ENCODE measurements at regions not wholly inside any gene's neighbourhood (a gene's known extent, or its start where the extent isn't known, plus 50 kb on each side); places are given as distances from the start of the nearest gene placed in this dataset.

DNA sequence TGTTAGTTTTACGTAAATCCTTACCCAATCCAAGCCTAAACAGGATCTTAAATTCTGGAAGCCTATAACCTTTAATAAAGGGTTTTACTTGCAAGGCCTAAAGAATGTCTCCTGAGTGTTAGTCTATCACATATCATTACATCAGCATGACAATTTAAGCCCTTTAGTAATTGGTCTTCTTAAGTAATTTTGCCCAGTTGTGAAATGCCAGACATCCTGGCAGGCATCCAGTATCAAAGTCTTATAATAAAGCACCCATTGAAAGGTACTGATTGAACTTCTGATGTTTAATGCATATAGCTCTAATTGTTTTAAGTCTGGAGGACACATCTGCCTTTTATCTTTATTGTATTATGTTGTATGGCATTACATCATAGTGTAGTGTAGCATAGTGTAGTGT is 1078.9 kb downstream of the SLITRK1 start:
- no peak for TF ChIP-seq CTCF (conservative IDR thresholded peaks at IDR 0.05; ENCODE audit: control insufficient read depth, insufficient read depth, low read depth, low read length)
- peak; percentile 35 for DNase-seq (ENCODE audit: low read depth)
- H3K4me3 ChIP-seq (ENCODE audit: control insufficient read depth, low read depth, low read length) = no peak overlapping the region

DNA sequence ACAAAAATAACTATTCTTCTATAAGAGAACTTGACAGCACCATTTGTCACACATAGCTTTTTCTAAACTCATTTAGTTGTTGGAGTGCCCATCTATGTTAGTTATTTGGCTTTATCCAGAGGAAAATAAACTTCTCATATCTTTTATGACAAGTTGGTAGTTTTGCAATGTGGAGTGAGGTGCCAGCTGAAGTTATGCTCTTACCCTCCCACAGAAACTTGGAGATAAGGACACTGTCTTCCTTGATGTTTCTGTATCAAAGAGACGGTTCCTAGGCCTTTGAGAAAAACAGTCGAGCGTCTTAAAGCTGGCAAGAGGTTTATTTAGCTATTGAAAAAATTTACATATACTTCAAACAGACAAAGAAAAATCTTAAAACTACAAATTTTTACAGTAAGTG is 1079.7 kb downstream of the SLITRK1 start:
- no peak for TF ChIP-seq CTCF (conservative IDR thresholded peaks at IDR 0.05; ENCODE audit: control insufficient read depth, insufficient read depth, low read depth, low read length)
- no peak overlapping the region for H3K4me3 ChIP-seq (ENCODE audit: control insufficient read depth, low read depth, low read length)
- DNase-seq (ENCODE audit: low read depth) = no peak

DNA sequence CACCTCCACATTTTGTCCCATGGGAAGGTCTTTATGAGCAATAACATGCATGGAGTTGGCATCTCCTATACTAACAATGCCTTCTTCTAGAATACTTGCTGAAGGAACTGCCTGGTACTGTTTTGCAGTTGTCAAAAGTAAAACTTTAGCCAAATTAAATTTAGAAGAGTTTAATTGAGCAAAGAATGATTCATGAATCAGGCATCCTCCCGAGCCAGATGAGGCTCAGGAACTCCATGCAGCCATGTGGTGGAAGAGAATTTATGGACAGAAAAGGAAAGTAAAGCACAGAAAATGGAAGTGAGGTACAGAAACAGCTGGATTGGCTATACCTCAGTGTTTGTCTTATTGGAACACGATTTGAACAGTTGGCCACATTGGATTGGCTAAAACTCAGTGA is 1081.9 kb downstream of the SLITRK1 start:
- no peak overlapping the region for H3K4me3 ChIP-seq (ENCODE audit: control insufficient read depth, low read depth, low read length)
- no peak for TF ChIP-seq CTCF (conservative IDR thresholded peaks at IDR 0.05; ENCODE audit: control insufficient read depth, insufficient read depth, low read depth, low read length)
- peak; percentile 6 for DNase-seq (ENCODE audit: low read depth)

GRCh38 chr13:82797876-82798275 is 1084.4 kb downstream of the SLITRK1 start:
- no peak for TF ChIP-seq CTCF (conservative IDR thresholded peaks at IDR 0.05; ENCODE audit: control insufficient read depth, insufficient read depth, low read depth, low read length)
- DNase-seq (ENCODE audit: low read depth) = no peak
- no peak overlapping the region for H3K4me3 ChIP-seq (ENCODE audit: control insufficient read depth, low read depth, low read length)

DNA sequence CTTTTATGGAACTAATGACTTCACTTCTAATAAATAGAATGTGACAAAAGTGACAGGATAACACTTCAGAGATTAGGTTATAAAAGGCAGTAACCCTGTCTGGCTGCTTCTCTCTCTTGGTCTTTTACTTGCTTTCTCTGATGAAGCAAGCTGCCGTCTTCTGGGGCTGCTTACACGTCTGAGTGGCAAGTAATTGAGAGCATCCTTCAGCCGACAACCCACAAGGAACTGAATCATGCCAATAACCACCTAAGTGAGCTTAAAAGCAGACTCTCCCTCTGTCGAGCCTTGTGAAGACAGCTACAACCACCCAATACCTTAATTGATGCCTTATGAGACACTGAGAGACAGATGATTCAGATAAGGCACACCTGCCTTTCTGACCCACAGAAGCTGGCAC is 1091.2 kb downstream of the SLITRK1 start:
- no peak overlapping the region for H3K4me3 ChIP-seq (ENCODE audit: control insufficient read depth, low read depth, low read length)
- no peak for TF ChIP-seq CTCF (conservative IDR thresholded peaks at IDR 0.05; ENCODE audit: control insufficient read depth, insufficient read depth, low read depth, low read length)
- DNase-seq (ENCODE audit: low read depth) = no peak

DNA sequence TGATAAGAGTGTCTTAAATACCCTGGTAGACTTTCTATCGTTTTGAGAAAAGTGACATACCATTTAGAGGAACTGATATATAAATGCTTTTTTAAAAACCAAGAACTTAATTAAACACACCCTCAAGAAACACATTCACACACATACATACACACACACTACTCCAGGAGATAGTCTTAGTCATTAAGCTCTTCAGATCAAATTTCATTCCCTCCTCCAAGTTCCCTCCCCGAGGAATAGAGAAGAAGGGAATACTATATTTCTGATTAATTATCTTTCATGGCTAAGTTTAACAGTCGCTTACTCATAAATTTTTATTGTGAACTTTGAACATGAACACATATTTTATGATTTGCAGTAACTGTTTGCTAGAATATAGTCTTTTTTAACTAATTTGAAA is 1109.5 kb downstream of the SLITRK1 start:
- DNase-seq (ENCODE audit: low read depth) = peak; percentile 77

More for the DNA sequence above, 1109.5 kb downstream of the SLITRK1 start:
- no peak overlapping the region for H3K4me3 ChIP-seq (ENCODE audit: control insufficient read depth, low read depth, low read length)
- TF ChIP-seq CTCF (conservative IDR thresholded peaks at IDR 0.05; ENCODE audit: control insufficient read depth, insufficient read depth, low read depth, low read length) = no peak

All from fibroblast of mammary gland (primary cell).